IMR-90 (cell line): ENCODE measurements at regions not wholly inside any gene's neighbourhood (a gene's known extent, or its start where the extent isn't known, plus 50 kb on each side); places are given as distances from the start of the nearest gene placed in this dataset.

ENCODE experiments used
- CEBPB ChIP-seq: IDR thresholded peaks from 2 replicates; pipeline ENCODE4 v1.6.1; 2012; ENCODE audit warnings: low read depth, low read length, improper control_type of control experiment
- CTCF ChIP-seq: conservative IDR thresholded peaks from 2 replicates; pipeline ENCODE4 v1.5.1; 2012; ENCODE audit warnings: mild to moderate bottlenecking, low read depth, low read length, improper control_type of control experiment
- MAFK ChIP-seq: IDR thresholded peaks from 2 replicates; pipeline ENCODE4 v1.6.1; 2012; ENCODE audit warnings: low read depth, low read length, improper control_type of control experiment
- POLR2A ChIP-seq: IDR thresholded peaks from 2 replicates; pipeline ENCODE4 v1.6.1; 2012; ENCODE audit warnings: mild to moderate bottlenecking, low read depth, low read length
- RAD21 ChIP-seq: IDR thresholded peaks from 2 replicates; pipeline ENCODE4 v1.6.1; 2012; ENCODE audit warnings: low read length, improper control_type of control experiment
- RCOR1 ChIP-seq: IDR thresholded peaks from 2 replicates; pipeline ENCODE4 v1.6.1; 2012; ENCODE audit warnings: mild to moderate bottlenecking, low read length, improper control_type of control experiment; ENCODE audit not compliant: insufficient replicate concordance
- RFX5 ChIP-seq: IDR thresholded peaks from 2 replicates; pipeline ENCODE4 v1.8.0; 2012; ENCODE audit warnings: low read depth, mild to moderate bottlenecking, low read length, moderate library complexity

- TF ChIP-seq CTCF (no peak), RFX5 (no peak), MAFK (no peak), CEBPB (no peak), POLR2A (no peak), RCOR1 (no peak), RAD21 (no peak)
Observed at GRCh38 chr3:132987396-132987795, 50.8 kb upstream of the TMEM108 start.
